HTR-8/SVneo (cell line): ENCODE measurements at regions not wholly inside any gene's neighbourhood (a gene's known extent, or its start where the extent isn't known, plus 50 kb on each side); places are given as distances from the start of the nearest gene placed in this dataset.

Source experiments
- DNase-seq: peaks from one replicate; pipeline ENCODE4 v3.0.0; 2011; ENCODE audit warnings: low spot score, mixed read lengths; ENCODE audit not compliant: insufficient read length
- FAIRE-seq: peaks from 2 replicates; lab custom pipeline; 2011; peaks lifted over from hg19 to GRCh38; lab: Jason Lieb, UNC

- FAIRE-seq (peak; percentile 13), DNase-seq (peak; percentile 57)
Observed at GRCh38 chr13:105918842-105919741, 616.4 kb downstream of the EFNB2 start.

DNA sequence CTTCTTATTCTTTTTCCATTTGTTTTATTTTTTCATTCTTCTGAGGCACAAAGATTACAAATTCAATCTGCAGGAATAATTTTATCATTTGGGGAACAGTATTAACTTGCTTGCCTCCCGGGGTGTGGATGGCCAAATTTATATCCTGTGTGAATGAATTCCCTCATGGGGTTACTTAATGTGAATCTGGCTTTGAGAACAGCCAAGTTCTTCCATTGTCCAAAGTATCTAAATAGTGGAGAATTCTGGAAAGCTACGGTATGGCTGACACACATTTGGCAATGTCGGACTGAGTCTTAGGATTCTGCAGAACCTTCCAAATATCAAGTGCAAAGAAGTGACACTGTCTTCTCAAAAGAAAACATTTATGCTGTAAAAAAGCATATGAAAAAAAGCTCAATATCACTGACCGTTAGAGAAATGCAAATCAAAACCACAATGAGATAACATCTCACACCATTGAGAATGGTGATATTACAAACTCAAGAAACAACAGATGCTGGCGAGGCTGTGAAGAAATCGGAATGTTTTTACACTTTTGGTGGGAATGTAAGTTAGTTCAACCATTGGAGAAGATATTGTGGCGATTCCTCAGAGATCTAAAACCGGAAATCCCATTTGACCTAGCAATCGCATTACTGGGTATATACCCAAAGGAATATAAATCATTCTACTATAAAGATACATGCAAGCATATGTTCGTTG lies 620.2 kb downstream of the EFNB2 start:
- FAIRE-seq, result no peak
- no peak for DNase-seq

DNA sequence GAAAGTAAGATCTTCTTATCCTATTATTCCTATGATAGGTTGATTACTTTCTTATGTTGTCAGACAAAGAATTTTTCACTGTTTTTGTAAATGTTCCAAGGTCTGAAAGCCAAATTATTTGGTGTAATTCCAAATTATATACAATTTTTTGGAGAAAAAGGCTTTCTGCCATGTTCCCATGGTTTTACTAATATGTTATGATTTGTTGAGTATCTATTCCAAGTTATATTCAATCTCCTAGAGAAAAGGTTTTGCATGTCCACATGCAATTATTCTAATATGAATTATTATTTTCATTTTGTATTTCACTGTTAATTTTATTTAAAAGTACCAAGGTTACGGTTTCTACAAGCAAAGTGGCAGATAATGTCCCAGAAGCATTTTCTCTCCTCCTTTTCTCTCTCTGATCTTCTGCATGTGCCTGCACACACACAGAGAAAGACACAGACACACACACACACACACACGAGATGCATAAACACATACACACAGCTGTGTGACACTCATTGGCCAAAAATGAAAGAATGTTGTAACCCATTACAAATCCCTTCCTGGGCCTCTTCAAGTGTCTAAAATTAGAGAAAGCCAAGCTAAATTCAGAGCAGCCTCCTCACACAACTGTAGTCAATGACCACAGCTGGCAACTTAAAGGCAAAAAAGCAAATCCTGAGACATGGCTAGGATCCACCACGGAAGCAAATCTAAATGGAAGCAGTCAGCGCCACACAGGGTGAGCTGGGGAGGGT lies 621.0 kb downstream of the EFNB2 start:
- no peak for FAIRE-seq
- no peak for DNase-seq

GRCh38 chr13:105908586-105908985 lies 626.9 kb downstream of the EFNB2 start:
- DNase-seq, result no peak
- FAIRE-seq, result no peak

DNA sequence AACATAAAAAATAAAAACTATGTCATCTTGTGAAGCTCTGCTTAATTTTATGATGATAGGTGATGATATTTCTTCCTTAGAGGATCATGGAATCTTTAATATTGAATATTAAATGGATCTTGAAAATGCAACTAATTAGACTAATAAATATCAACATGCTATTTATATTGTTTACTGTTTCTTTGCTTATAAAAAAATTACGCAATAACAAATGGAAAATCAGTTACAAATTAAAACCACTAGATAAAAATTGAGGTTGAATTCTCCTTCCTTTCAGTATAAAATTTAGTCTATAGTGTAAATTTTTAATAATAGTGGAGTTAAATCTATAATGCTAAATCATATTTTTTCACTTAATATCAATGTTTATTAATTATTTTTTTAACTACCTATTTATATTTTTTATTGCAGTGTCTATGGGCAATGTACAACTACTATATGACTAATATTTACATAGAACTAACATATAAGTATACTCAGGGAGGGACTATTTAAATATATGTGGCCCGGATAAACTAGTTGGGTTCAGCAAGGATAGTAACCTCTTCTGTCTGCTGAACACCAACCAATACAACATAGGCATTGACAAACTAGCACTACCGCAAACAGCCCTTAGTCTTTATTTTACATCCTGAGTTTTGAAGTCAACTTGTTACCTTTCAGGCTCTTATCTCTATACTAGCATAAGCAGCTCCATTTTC lies 628.0 kb downstream of the EFNB2 start:
- no peak for DNase-seq
- no peak for FAIRE-seq

GRCh38 chr13:105906746-105907145 lies 628.7 kb downstream of the EFNB2 start:
- DNase-seq (no peak), FAIRE-seq (no peak)

GRCh38 chr13:105904034-105904742 lies 631.3 kb downstream of the EFNB2 start:
- DNase-seq, result no peak
- FAIRE-seq, result no peak

DNA sequence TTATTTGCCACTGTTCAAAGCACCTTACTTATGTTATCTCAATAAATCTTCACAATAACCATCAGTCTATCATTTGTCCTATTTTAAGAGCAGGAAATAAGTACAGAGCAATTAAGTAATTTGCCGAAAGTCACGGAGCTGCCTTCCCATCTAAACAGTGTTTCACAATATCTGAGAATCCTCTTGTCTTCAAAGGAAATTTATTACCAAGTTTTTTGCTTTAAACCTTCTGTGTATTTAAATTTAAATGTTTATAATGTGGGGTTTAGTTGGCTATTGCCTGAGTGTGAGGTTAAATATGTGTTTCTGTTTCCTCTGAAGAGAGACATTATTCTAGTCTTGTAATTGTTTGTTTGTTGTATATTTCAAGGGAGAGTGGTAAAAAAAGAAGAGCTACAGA lies 633.1 kb downstream of the EFNB2 start:
- FAIRE-seq, result no peak
- no peak for DNase-seq

DNA sequence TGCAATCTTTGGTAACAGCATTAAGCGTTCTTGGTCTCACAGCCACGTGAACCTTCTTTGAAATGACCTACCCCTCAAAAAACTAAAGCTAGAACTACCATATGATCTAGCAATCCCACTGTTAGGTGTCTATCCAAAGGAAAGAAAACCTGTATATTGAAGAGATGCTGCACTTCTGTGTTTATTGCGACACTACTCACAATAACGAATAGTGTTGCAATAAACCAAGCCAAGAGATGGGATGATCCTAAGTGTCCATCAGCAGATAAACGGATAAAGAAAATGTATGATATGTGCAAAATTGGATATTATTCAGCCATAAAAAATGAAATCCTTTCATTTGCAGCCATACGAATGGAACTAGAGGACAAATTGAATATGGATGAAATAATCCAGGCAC lies 637.9 kb downstream of the EFNB2 start:
- DNase-seq (no peak), FAIRE-seq (no peak)

GRCh38 chr13:105894697-105895096 lies 640.8 kb downstream of the EFNB2 start:
- no peak for DNase-seq
- no peak for FAIRE-seq

DNA sequence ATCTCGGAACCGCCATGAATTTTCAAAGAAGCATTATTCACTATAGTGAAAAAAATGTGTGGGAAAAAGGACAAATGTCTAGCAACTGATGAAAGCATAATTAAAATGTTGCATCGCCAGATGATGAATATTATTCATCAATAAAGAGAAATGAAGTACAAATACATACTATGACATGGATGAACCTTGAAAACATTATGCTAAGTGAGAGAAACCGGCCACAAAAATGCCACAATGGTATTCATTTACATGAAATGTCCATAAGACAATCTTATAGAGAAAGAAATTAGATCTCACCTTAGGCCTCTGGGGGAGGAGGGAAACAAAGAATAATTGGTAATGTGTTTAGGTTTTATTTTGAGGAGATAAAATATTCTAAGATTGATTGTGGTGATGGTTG lies 645.0 kb downstream of the EFNB2 start:
- FAIRE-seq, result no peak
- DNase-seq, result no peak

DNA sequence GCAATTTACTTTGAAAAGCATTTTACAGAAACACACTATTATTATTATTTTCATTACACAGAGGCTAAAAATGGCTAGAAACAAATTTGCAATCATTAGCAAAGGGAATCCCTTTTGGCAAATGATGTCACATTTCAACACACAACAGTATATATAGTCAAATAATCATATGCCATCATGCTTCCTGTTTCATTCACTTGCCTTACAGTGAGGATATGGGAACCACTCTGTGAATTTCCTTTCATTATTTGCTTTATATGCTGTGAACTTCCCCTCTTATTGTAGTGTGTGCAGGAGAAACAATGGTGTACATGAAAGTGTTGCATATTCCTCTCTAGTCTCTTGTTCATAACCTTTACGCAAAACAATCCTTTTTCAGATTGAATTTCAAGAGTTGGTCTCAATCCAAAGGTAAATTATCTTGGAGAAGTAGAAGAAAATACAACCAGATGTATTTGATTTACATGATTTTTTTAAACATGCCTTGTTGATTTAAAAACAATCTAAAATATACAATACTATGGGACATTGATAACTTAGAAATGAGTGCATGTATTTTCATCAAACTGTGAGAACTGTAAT lies 657.3 kb downstream of the EFNB2 start:
- DNase-seq (no peak), FAIRE-seq (no peak)

DNA sequence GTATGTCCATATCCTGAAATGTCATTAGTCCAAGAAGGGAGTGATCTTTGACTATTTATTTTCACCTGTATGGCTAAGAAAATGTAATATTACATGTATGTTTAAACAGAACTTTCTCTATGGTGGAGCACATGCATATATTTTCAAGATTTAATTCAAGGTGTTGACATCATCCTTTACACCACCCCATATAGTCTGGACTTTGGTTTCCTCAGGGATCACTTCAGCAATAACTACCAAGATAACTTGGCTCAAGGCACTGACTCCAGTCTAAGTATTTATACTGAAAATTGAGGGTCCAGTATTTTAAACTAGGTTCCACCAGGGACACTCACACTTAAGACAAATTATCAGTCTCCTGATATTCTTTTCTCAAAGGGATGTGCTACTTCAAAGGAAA lies 660.6 kb downstream of the EFNB2 start:
- DNase-seq, result no peak
- FAIRE-seq, result no peak

DNA sequence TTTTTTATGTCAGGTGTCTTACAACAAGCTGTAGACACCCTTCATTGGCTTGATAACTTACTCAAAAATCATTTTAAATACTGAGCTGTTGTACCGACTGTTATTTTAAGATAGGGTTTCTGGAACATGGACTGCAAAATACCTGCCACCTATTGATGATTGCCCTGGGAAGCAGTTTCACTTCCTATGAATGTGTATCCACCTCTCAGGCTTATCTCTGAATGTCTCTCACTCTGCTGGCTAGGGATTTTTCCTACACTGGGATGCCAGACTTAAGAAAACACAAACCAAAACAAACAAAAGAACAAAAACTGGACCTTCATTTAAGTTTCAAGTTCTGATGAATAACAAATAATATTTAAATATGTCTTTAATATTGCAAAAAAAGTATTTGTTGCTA lies 663.7 kb downstream of the EFNB2 start:
- no peak for FAIRE-seq
- DNase-seq, result no peak

DNA sequence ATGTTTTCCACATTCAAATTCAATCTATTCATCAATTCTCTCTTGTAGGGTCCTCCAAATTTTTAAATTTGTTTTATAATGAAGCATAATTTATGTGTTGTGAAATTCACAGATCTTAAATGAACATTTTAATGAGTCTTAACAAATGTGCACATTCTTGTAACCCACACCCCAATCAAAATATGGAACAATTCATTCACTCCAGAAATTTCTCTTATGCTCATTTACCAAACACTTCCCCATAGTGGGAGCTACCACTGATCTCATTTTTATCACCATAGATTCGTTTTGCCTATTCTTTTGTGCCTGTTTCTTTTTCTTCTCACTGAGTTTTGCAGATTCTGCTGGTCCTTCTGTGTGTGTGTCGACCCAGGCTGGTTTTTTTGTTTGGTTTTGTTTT lies 664.1 kb downstream of the EFNB2 start:
- FAIRE-seq (no peak), DNase-seq (no peak)

DNA sequence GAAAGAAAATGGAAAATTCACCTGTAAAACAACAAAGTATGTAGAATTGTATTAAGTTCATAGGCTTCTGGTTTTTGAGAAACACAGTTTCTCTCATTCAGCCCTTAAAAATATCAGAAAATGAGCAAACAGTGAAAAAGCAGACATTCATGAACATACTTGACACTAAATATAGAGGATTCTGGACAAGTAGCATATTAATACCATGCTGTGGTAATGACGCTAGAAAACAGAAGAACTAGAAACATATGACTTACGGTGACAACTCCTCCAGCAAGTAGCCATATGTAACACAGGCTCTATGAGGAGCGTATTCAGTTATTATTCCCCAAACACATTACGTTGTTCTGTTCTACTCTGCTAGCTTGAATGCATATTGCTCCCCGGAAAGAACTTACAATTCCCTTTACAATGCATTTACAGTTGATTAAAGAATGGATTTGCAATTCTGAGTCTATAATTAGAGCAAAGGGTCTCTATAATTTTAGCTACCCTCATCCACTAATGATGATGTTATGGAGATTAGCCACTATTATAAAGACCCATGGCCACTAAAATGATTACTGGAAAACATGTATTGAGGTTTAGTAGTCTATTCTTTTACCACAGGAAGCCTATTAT lies 672.1 kb downstream of the EFNB2 start:
- FAIRE-seq (no peak), DNase-seq (no peak)

DNA sequence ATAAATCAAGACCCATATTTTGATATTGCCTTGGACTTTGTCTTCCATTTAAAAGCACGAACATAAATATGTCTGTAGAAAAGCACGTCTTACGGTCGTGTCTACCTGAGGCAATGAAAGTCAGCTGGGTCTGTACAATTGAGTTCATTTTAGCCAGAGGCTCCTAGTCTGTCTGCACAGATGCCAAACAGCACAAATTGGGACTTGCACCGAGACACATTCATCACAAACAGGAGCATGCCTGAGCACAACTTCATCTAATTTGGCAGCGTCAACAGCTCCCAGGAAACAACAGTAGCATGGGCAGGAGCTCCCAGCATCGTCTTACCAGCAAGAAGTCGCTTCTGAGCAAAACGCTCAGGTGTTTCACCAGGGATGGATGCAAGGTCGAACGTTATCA lies 687.0 kb downstream of the EFNB2 start:
- DNase-seq, result no peak
- FAIRE-seq, result no peak

GRCh38 chr13:105847527-105848291 lies 687.8 kb downstream of the EFNB2 start:
- DNase-seq (no peak), FAIRE-seq (no peak)
